Breast epithelium (tissue), 4 donors: ENCODE measurements at regions not wholly inside any gene's neighbourhood (a gene's known extent, or its start where the extent isn't known, plus 50 kb on each side); places are given as distances from the start of the nearest gene placed in this dataset.

Source experiments
- DNase-seq, 2 donors: peaks; one replicate each; pipeline ENCODE4 v3.0.0-alpha.2; 2019; ENCODE audit warnings: low spot score in 2 of 2
- H3K27ac ChIP-seq, 2 donors: fragments of 200-600 bp; sonication (generic) in 1 of 2; one replicate each; pipeline ENCODE4 v1.5.1; 2016 to 2019; ENCODE audit warnings: mild to moderate bottlenecking in 1 of 2
- H3K27me3 ChIP-seq, 2 donors: fragments of 200-600 bp; sonication (generic) in 1 of 2; one replicate each; pipeline versions ENCODE4 v1.5.1 to v1.6.0; 2017 to 2019; ENCODE audit warnings: control low read depth in 1 of 2, mild to moderate bottlenecking in 1 of 2
- H3K36me3 ChIP-seq: fragments of 200-600 bp; one replicate; pipeline ENCODE4 v1.5.1; 2019
- H3K4me1 ChIP-seq, 2 donors: fragments of 200-600 bp; sonication (generic); one replicate each; pipeline ENCODE4 v1.5.1; 2016 to 2019; ENCODE audit warnings: control low read depth in 1 of 2
- H3K4me3 ChIP-seq, 3 donors: fragments of 200-600 bp; sonication (generic); 1 replicate in 2 of 3; 2 replicates in 1 of 3; pipeline ENCODE4 v1.5.1; 2016 to 2019; ENCODE audit warnings: mild to moderate bottlenecking in 3 of 3, moderate library complexity in 2 of 3
- H3K9me3 ChIP-seq, 2 donors: fragments of 200-600 bp; sonication (generic) in 1 of 2; one replicate each; pipeline ENCODE4 v1.5.1; 2016 to 2019; ENCODE audit warnings: control low read depth in 1 of 2
- POLR2A ChIP-seq: fragments of 450-650 bp; IDR thresholded peaks from one replicate; pipeline ENCODE4 v1.6.1; 2016; ENCODE audit warnings: antibody characterized with exemption, mild to moderate bottlenecking, moderate library complexity
- POLR2AphosphoS5 ChIP-seq, 3 donors: sonication (generic); formaldehyde crosslinking; IDR thresholded peaks; one replicate each; pipeline ENCODE4 v1.6.1; 2017; ENCODE audit warnings: antibody characterized with exemption in 3 of 3
- intact Hi-C: fragments of 100-400 bp; cut with DNase I; formaldehyde crosslinking; loops from one replicate; pipeline ENCODE4 v1.15.1; 2023; ENCODE audit warnings: low total_unique reads
- TF ChIP-seq, protein P1 (sequence below), 3 donors: fragments of 450-650 bp; IDR thresholded peaks; one replicate each; pipeline ENCODE4 v1.5.1; 2016 to 2017; ENCODE audit warnings: antibody characterized with exemption in 3 of 3, mild to moderate bottlenecking in 3 of 3, moderate library complexity in 3 of 3

DNA sequence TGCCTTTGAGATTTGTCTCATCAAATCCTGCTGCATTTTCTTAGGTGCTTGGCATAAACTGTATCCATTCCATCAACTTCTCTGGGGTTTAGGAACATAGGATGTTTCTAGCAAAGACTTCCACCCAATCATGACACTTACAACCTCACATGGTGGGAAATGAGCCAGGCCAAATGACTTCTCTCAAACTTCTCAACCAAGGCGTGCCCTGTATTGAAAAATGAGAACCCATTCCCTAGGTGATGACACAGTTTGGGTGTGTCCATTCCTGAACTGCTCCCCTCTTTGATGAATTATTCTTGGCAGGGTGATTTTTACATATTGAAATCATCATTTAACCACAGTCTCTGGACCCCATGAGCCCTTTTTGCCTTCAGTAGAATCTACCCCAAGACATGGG is 161.1 kb downstream of the EN1 start:
- H3K4me3 ChIP-seq, result no peak overlapping the region
- TF ChIP-seq POLR2A (no peak), POLR2AphosphoS5 (IDR thresholded peaks at IDR 0.05) (no peak)
- TF ChIP-seq, protein P1, sequence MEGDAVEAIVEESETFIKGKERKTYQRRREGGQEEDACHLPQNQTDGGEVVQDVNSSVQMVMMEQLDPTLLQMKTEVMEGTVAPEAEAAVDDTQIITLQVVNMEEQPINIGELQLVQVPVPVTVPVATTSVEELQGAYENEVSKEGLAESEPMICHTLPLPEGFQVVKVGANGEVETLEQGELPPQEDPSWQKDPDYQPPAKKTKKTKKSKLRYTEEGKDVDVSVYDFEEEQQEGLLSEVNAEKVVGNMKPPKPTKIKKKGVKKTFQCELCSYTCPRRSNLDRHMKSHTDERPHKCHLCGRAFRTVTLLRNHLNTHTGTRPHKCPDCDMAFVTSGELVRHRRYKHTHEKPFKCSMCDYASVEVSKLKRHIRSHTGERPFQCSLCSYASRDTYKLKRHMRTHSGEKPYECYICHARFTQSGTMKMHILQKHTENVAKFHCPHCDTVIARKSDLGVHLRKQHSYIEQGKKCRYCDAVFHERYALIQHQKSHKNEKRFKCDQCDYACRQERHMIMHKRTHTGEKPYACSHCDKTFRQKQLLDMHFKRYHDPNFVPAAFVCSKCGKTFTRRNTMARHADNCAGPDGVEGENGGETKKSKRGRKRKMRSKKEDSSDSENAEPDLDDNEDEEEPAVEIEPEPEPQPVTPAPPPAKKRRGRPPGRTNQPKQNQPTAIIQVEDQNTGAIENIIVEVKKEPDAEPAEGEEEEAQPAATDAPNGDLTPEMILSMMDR (IDR thresholded peaks at IDR 0.05), result no peak
- no peaks in the 10 kb centered on the region for H3K9me3 ChIP-seq
- intact Hi-C loops, result no loop called here
- no peak overlapping the region for H3K27ac ChIP-seq
- DNase-seq, result no peak
- H3K27me3 ChIP-seq, result no peaks in the 10 kb centered on the region
- H3K36me3 ChIP-seq, result no peaks in the 10 kb centered on the region
- H3K4me1 ChIP-seq, result no peaks in the 10 kb centered on the region

DNA sequence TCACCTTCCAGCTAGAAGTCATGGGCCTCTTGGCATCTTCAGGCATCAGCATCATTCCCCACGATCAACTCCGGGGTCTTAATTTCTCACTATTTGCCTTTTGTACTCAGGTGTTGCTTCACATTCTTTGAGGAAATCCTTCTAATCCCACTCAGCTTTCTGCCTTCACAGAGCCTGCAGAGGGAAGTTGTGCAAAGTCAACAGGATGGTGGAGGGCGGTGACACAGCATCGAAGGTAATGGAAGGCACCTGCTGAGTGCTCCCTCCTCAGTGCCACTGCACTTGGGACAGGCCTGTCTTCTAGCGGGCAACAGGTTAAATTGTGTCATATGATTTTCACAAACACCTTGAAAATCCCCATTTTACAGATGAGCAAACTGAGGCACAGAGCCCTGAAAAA is 164.0 kb downstream of the EN1 start:
- no peaks in the 10 kb centered on the region for H3K36me3 ChIP-seq
- no peaks in the 10 kb centered on the region for H3K9me3 ChIP-seq
- no peak overlapping the region for H3K27ac ChIP-seq
- H3K4me3 ChIP-seq, result no peak overlapping the region
- intact Hi-C loops, result no loop called here
- TF ChIP-seq POLR2AphosphoS5 (IDR thresholded peaks at IDR 0.05) (no peak), POLR2A (no peak)
- TF ChIP-seq, protein P1 (IDR thresholded peaks at IDR 0.05), result no peak
- DNase-seq, result no peak
- H3K27me3 ChIP-seq, result no peaks in the 10 kb centered on the region
- H3K4me1 ChIP-seq, result no peaks in the 10 kb centered on the region

DNA sequence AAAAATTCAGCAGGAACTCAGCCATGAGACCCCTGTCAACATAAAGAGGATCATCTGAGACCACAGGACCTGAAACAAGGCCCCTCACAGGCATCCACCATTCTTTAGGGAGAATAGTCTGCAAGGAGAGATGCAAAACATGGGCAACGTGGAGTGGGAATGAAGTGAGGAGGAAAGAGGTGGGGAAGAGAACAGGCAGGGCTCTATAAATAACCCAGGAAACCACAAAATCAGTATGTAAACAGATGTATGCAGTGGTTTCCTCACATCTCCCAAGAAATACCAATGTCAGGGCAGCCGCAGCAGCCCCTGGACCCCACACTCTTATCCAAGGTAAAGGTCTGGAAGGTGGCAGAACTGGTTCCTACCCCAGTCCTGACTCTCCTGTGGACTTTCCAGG is 168.5 kb downstream of the EN1 start:
- Histone ChIP-seq H3K27ac (no peak overlapping the region), H3K9me3 (no peaks in the 10 kb centered on the region), H3K4me3 (no peak overlapping the region), H3K4me1 (no peaks in the 10 kb centered on the region), H3K36me3 (no peaks in the 10 kb centered on the region), H3K27me3 (no peaks in the 10 kb centered on the region)
- intact Hi-C loops, result loop anchor here (10.0 kb wide), 1 partner anchor 1324 kb away; no protein-coding TSS in a partner anchor
- DNase-seq, result no peak
- no peak for TF ChIP-seq POLR2A
- TF ChIP-seq, protein P1 (IDR thresholded peaks at IDR 0.05), result no peak

DNA sequence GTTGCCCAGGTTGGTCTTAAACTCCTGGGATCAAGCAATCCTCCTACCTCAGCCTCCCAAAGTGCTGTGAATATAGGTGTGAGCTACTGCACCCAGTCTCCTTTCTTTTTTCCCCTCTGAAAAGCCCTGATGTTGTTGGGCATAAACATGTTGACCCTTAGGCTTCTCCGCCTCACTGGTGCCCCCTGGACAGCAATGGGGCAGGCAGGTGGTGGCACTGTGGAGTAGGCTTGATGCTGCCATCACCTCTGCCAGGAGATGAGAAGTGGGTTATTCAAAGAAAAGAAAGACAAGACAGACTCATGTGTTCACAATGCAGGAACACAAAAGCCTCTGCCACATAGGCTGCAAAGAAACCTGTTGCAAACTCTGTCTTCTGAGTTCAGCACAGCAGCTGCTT is 169.9 kb downstream of the EN1 start:
- no peak overlapping the region for H3K27ac ChIP-seq
- no peaks in the 10 kb centered on the region for H3K9me3 ChIP-seq
- no peaks in the 10 kb centered on the region for H3K4me1 ChIP-seq
- H3K4me3 ChIP-seq, result no peak overlapping the region
- H3K27me3 ChIP-seq, result no peaks in the 10 kb centered on the region
- H3K36me3 ChIP-seq, result no peaks in the 10 kb centered on the region
- intact Hi-C loops, result loop anchor here (10.0 kb wide), 1 partner anchor 1323 kb away; no protein-coding TSS in a partner anchor
- no peak for DNase-seq
- TF ChIP-seq POLR2AphosphoS5 (IDR thresholded peaks at IDR 0.05) (no peak), POLR2A (no peak)
- TF ChIP-seq, protein P1 (IDR thresholded peaks at IDR 0.05), result no peak

DNA sequence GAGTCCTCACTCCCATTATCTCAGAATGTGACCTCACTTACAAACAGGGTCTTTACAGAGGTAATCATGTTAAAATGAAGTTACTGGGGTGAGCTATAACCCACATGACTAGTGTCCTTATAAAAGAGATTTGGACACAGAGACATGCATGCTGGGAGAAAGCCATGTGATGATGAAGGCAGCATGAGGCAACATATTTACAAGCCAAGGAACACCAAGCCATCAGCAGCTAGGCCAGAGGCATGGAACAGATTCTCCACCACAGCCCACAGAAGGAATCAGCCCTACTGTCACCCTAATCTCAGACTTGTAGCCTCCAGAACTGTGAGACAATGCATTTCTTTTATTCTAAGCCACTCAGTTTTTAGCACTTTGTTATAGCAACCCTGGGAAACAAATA is 171.9 kb downstream of the EN1 start:
- DNase-seq, result no peak
- intact Hi-C loops, result loop anchor here (10.0 kb wide), 1 partner anchor 1321 kb away; no protein-coding TSS in a partner anchor
- TF ChIP-seq POLR2A, result no peak
- TF ChIP-seq, protein P1 (IDR thresholded peaks at IDR 0.05), result no peak
- TF ChIP-seq POLR2AphosphoS5 (IDR thresholded peaks at IDR 0.05), result no peak
- no peaks in the 10 kb centered on the region for H3K4me1 ChIP-seq
- no peaks in the 10 kb centered on the region for H3K36me3 ChIP-seq
- H3K27me3 ChIP-seq, result no peaks in the 10 kb centered on the region
- no peaks in the 10 kb centered on the region for H3K9me3 ChIP-seq
- H3K27ac ChIP-seq, result no peak overlapping the region
- no peak overlapping the region for H3K4me3 ChIP-seq
